GM19452 (cell line): ENCODE measurements at regions not wholly inside any gene's neighbourhood (a gene's known extent, or its start where the extent isn't known, plus 50 kb on each side); places are given as distances from the start of the nearest gene placed in this dataset.
"Not testable (repeated sequence)": the region's sequence is repeated elsewhere in the genome, so short reads cannot be mapped to it uniquely, and the experiment has no call there.

Experiments
- ATAC-seq: cut with Tn5 transposase; IDR thresholded peaks from one replicate; pipeline ENCODE4 v1.9.1; 2021; ENCODE audit not compliant: unreplicated experiment

- ATAC-seq, result no peak
Observed at GRCh38 chr2:34519659-34520058, 920.6 kb upstream of the FAM98A start.

GRCh38 chr2:34498561-34498960 is 899.5 kb upstream of the FAM98A start:
- no peak for ATAC-seq

DNA sequence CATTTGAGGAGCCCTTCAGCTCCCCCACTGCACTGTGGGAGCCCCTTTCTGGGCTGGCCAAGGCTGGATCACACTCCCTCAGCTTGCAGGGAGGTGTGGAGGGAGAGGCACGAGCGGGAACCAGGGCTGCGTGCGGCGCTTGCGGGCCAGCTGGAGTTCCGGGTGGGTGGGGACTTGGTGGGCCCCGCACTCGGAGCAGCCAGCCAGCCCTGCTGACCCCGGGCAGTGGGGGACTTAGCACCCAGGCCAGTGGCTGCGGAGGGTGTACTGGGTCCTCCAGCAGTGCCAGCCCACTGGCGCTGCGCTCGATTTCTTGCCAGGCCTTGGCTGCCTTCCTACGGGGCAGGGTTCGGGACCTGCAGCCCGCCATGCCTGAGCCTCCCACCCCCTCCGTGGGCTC is 895.1 kb upstream of the FAM98A start:
- not testable (repeated sequence) for ATAC-seq

GRCh38 chr2:34492561-34493455 is 893.7 kb upstream of the FAM98A start:
- no peak for ATAC-seq

- no peak for ATAC-seq
Observed at GRCh38 chr2:34486965-34487364, 887.9 kb upstream of the FAM98A start.

DNA sequence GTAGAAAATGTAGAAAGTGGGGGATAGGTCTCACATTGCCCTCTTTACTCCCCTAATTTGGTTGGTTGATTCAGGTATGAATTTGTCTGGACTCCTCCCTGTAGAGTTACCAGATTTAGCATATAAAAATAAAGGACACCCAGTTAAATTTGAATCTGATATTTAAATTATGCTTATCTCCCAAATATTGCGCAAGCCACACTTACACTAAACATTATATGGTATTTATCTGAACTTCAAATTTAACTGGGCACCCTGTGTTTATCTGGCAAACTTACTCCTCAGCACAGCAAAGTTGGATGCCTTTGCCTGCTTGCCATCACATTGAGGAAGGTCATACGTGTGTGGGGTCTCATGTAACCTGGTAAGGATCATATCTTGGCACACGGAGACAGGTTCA is 882.4 kb upstream of the FAM98A start:
- ATAC-seq, result no peak

DNA sequence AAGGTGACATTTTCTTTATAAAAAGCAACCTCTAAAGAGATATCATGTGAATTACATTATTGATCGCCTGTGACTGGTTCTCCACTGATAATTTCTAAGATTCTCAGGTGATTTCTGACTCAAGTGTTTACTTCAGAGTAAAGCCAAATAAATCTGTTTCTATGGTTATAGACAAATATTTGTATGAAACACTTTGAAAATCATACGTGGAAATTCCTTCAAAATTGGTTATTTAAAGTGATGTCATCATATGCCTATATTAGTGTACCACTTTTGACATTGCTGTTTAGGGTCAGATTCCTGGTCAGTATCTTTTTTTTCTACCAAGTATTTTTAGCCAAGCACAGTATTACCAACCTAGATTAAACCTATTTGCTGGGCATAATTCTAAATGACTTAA is 881.3 kb upstream of the FAM98A start:
- no peak for ATAC-seq

DNA sequence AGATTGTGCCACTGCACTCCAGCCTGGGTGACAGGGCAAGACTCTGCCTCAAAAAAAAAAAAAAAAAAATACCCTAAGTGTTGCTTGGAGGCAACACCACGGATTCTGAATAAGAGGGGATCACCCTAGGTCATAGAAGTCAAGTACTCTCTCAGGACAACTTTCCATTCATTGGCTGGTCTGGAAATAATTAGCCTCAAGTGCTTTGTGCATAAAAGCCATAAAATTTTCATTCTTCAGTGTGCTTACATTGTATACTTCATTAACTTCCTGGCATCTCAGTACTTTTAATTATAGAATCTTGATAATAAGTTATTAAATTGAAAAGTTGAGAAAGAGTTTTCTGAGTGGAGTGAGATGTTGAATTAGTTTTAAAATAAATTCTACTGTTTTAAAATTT is 876.1 kb upstream of the FAM98A start:
- ATAC-seq, result no peak

GRCh38 chr2:34474646-34475045 is 875.5 kb upstream of the FAM98A start:
- ATAC-seq, result no peak

DNA sequence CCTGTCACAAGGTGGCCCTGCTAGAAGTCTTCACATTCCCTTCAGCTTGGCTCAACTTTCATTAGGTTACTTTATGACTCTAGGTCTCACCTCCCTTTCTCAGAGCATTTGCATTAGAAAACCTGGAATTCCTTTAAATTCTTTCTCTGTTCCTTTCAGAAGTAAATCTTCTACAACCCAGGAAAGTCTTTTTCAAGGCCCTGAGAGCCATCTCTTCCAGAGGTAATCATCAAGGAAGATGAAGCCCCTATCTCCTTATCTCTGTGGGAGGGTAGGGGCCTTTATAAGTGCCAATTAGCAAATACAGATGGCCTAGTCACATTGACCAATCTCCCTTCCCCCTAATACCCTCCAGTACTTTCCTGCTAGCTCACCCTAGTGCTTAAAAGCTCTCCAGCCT is 848.0 kb upstream of the FAM98A start:
- ATAC-seq, result no peak

- ATAC-seq, result no peak
Observed at GRCh38 chr2:34423301-34423700, 824.2 kb upstream of the FAM98A start.

GRCh38 chr2:34419856-34420255 is 820.8 kb upstream of the FAM98A start:
- ATAC-seq, result no peak

DNA sequence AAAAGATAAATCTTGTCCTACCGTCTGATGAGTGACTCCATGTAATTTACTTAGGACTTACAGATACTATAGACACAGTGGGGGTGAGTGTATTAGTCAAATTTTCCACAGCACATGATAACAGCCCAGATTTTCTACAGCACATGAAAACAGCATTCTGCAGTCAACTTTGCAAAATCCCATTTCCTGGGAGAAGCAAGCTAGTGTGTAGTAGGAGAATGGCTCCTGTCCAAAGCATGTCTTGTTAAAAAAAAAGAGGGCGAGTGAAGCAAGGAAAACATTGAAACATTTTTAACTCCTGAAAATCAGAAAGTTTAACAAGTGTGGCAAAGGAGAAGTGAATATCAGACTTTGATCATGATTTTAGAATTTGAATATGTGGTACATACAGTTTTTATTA is 817.8 kb upstream of the FAM98A start:
- ATAC-seq, result no peak

GRCh38 chr2:34414856-34415255 is 815.8 kb upstream of the FAM98A start:
- ATAC-seq, result no peak

- ATAC-seq, result no peak
Observed at GRCh38 chr2:34408100-34408499, 809.0 kb upstream of the FAM98A start.

- no peak for ATAC-seq
Observed at GRCh38 chr2:34403512-34403911, 804.4 kb upstream of the FAM98A start.

- no peak for ATAC-seq
Observed at GRCh38 chr2:34402376-34402775, 803.3 kb upstream of the FAM98A start.

DNA sequence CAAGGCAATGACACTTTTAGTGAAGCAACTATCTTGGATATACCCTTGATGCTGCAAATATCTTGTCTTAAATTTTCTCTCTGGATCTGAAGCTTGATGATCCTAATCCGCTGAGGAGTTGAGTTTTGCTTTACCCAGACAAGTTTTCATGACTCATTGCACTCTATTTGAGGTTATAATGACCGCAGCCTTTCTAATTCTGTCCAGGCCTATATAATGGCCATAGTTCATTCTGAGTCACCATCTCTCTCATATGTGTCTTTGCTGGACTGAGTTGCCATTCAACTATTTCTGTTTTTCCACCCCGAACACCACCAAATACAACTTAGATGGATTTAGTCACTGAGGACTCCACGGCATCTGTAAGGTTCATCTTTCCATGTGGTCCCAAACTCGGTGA is 802.1 kb upstream of the FAM98A start:
- ATAC-seq, result no peak

DNA sequence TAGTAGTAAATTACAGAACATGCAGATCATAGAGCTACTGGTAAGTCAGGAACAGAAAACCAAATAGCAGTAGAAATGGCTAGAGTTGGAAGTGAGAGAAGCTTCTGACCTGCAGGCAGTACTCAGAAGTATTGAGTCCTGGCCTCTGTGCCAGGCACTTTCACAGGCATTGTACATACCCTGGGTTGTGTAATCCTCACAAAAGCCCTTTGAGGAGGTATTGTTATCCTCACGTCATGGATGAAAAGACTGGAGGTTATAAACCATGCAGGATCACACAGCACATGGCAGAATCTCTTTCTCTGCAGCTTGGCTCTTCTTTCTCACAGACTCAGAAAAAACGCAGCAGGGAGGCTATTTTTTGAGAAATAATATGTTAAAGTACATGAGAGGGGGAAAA is 789.3 kb upstream of the FAM98A start:
- no peak for ATAC-seq

GRCh38 chr2:34387536-34387935 is 788.4 kb upstream of the FAM98A start:
- no peak for ATAC-seq

DNA sequence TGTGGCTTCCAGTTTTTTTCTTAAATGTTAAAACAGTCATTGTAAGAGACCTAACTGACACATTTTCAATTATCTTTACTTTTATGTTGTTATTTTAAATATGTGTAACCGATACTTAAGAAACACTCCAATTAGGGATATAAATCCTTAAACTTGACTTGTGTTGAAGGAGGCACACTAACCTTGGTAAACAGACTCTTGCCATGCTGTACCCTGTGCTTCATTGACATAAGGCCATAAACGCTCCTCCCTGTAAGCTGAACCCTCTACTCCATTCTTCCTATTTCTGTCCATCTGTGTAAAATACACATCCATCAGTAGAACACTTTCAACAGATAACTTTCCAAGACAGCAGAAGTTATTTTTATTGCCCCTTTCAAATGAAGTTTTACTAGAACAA is 780.5 kb upstream of the FAM98A start:
- ATAC-seq, result no peak

GRCh38 chr2:34373586-34374233 is 774.6 kb upstream of the FAM98A start:
- no peak for ATAC-seq

- ATAC-seq, result no peak
Observed at GRCh38 chr2:34372967-34373366, 773.9 kb upstream of the FAM98A start.
